Activated T-cell treated with anti-CD3 and anti-CD28 coated beads for 48 hours (primary cell): ENCODE measurements at regions not wholly inside any gene's neighbourhood (a gene's known extent, or its start where the extent isn't known, plus 50 kb on each side); places are given as distances from the start of the nearest gene placed in this dataset.

ENCODE experiments used
- DNase-seq: peaks from one replicate; pipeline ENCODE4 v3.0.0-alpha.2; 2020; ENCODE audit warnings: low read depth

DNA sequence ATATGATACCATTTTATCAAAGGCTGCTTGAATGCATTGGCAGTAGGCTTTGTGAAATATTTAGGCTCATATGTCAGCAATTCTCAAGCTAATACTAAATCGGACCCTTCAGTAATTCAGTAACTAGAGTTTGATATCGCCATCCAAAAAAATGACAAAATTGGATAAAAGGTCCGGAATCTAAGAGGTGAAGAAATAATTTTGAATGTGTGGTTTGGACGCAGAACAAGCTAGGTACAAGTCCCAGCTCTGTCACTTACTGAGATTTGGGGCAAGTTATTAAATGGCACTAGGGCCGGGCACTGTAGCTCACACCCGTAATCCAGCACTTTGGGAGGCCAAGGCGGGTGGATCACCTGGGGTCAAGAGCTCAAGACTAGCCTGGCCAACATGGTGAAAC, 956.5 kb downstream of the CDH11 start:
- DNase-seq: no peak

DNA sequence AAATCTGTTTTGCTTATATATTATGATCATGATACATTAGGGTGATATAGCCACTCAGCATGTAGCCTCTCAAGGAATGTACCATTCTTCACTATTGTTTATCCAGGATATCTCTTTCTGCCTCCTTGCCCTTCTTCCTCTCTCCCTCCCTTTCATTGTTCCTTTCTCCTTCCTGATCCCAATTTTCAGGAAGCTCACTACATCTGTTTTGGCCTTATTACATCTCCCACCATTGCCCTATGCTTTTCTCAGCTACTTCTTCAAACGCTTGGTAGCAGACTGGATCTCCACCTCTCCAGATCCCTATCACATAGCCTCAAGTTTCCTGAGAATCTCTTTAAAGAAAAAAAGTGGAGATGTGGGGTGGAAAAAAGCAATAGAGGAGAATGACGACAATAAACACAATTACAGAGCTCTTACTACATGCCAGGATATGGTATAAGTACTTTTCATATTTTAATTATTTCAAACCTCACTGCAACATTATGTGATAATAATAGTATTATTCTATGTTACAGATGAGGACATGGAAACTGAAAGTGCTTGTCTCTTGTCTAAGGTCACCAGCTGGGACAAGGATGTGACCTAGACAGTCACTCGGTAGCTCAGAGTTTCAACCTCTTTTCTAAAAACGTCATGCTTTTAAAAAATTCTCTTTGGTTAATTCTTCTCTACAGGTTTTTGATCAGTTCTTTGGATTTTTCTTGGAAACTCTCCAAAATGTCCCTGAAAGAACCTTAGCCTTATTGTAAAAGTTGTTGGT, 959.1 kb downstream of the CDH11 start:
- DNase-seq: no peak

DNA sequence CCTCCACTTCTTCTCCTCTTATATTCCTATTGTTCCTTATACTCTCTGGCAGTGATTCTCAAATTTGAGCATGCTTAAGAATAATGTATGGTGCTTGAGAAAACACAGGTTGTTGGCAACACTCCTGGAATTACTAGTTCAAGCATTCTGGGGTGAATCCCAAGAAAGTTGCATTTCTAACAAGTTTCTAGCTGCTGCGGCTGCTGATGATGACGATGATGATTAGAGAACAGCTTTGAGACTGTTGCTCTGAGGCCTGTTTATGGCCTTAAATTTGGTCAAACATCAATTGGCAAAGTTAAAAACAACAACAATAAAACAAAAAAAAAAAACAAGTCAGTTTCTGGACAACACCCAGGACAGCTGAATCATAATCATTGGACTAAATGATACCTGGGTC, 961.9 kb downstream of the CDH11 start:
- no peak for DNase-seq

DNA sequence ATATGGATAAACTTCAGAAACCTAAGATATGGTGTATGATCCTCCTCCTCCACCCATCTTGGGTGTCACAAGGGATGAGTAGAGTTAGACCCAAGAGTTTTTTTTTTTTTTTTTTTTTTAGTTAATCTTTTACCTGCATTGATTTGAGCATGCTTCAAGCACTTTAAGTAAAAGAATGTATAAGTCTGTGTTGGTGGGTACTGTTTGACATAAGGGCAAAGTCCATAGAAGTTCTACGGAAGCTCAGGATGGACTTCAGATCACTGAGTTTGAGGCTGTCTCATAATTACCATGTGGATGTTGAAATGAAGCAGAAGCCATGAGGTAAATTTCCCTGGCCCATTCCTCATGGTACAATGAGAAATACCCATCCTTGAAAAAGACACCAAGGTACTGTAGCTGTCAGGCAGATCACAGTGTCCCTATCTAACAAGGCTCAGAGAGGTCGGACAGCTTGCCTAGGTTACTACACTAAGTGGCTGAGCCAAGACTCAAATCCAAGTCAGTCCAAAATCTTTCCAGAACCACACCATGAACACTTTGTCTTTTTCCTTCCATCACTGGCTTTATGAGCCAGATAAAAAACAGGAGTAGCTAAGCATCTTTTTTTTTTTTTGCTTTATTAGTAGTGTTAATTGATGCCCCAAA, 962.8 kb downstream of the CDH11 start:
- no peak for DNase-seq

DNA sequence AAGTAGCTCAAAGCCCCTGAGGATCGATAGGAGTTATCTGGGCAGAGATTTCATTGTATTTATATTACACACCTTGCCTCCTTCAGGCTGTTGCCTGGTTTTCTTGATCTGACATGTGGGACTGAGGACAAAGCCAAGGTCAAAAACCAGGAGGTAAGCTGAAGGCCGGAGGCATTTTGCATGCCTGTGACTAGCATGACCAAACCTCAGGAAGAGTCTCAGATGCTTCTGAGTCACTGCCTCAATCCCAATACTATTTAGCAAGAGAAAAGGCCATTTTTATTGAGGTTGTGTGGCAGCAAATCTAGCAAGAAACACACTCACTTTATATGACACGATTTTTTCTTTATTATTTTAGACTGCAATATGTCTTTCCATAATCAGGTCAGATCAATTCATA, 968.1 kb downstream of the CDH11 start:
- no peak for DNase-seq

DNA sequence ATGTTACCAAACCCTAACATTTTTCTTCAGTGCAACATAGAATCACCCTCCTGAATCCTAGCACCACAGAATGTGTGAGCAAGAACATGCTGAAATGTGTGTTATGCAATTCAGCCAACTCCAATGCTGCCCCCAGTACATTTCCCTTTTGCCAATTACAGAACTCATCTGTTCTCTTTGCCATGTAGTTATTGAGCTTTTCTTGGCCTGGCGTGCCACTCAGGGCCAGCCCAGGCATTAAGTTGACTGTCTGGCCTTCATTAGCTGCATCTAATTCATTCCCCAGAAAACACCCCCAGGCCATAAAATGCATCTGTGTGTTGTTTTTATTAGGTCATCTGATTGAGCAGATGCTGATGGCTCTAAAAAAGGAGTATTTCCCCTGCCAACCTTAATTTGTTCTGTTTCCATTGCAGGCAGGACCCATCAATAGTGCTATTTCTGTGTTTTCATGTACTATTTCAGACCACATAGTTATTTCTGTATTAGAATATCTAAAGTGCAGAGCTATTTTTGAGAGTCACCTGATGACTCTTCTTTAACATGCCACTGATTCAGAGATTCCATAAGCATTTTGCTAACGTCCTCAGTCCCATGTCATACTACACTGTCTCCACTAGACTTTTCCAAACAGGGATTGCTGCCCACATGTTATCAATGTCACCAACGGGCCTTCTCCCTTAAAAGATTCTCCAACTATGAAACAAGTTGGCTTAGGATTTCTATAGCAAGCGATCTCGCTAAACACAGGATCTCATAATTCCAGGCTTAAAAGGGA, 969.7 kb downstream of the CDH11 start:
- no peak for DNase-seq

DNA sequence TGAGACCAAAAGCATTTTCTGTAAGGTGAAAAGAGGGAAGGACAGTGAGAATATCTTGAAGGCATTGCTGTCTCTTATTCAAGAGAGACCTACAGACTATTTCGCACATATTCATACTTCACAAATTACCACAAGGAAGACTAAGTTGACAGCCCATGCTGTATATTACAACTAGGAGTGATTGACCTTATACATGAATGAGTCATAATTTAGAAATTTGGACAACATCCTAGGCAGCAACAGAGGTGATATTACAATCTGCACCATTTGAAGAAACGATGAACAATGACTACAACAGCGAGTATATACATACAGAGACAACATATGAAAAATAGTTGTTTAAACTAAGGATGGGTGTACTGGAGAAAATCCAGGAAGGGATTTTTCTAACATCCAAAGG, 971.7 kb downstream of the CDH11 start:
- DNase-seq: no peak

DNA sequence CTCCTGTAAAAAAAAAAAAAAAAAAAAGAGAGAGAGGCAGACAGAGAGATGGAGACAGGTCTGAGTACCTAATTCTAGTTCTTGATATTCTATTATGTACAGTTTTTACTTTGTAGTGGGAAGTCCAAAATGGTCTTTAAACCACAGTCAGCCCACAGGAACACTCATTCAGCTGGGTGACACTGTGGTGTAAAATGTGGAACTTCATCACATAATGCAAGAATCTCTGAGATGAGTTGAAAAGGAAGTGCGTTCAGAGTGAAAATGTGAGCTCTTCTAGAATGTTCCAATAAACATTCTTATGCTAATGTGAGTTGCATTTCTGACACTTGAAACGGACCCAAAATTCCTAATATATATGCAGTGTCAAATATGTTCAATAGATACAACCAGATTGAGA, 972.1 kb downstream of the CDH11 start:
- no peak for DNase-seq

DNA sequence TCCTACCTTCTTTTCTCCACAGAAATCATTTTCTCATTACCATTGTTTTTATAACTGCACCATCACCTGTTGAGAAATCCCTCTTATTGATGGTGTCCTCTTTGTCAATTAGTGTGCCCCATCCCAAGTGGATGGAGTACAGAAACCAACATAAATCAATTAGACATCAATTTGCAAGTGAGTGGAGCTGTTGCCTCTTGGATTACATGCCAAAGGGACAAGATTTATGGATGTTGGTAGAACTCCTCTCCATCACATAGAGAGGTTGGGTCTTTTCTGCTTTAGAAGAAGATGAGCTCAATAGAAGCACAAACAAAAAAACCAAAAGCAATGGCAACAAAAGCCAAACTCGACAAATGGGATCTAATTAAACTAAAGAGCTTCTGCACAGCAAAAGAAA, 973.5 kb downstream of the CDH11 start:
- no peak for DNase-seq

DNA sequence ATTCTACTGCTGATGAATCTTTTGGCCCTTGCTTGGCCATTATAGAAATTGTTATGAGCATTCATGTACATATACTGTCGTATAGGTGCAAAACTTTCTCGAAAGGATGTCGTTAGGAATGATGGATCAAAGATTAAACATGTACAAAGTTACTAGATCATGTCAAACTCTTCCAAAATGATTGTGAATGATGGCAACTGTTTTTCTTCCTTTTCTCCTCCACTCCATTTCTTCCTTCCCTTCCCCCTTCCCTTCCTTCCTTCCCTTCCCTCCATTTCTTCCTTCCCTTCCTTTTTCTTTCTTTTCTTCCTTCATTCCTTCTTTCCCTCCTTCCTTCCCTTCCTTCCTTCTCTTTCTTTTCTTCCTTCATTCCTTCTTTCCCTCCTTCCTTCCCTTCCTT, 973.9 kb downstream of the CDH11 start:
- no peak for DNase-seq

DNA sequence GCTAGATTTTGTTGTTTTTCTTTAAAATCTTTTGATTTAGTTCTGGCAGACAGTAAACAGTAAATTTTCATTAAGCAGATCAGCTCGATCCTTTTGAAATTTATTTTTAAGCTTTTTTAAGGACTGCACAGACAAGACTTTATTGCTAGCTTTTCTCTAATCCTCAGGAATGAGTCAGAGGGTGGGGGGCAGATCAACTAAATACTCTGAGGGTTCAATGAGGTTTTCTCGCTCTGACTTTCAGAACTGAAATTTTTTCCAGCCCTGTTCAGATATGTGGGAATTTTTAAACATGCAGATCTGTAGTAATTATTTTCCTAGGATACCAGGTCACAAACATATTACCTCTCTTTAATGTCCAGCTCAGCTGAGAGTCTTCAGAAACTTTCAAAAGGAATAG, 977.2 kb downstream of the CDH11 start:
- no peak for DNase-seq

DNA sequence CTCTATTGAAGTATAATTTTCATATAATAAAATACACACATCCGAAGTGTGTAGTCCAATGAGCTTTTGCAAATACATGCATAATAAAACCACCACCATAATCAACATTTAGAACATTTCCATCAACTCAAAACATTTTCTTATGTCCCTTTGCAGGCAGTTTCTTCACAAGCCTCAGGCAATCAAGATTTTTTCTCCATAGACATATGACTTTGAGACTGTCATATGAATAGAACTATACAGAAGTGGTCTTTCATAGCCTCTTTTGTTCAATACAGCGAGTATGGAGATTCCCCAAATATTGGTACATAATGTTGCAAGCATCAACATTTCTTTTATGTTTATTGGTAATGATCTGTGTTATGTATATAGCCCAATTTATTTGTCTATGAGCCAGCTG, 983.2 kb downstream of the CDH11 start:
- DNase-seq: no peak

DNA sequence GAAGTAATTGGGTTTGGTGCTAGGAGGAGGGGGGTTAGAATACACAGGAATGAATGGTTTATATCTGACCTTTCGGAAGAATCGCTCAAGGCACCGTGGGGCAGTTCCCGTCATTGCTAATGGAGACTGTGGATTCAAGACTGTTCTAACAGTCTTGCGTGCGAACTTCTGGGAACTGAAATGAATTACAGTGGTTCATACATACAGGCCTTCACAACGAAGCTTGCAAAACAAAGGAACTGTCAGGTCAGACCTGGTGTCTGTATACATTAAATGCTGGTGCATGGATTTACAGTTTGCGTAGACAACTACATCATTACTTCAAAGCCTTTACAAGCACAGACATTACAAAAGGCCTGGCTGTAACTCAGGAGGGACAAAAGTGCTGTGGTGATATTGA, 983.9 kb downstream of the CDH11 start:
- no peak for DNase-seq

DNA sequence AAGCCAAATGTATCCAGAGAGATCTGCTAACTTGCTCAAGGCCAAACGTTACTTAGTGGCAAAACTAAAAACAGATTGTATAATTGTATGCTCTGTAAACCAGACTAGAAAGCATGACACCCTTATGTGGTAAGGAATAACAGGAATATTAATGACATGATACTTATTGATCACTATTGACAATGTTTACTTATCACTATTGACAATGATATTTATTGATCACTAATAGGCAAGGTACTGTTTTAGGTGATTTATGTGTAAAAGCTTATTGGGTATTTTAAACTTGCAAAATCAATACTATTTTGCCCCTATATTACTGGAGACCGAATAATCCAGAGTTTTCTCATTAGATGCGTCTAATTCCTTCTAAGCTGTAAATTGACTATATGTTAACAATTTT, 985.1 kb downstream of the CDH11 start:
- no peak for DNase-seq

DNA sequence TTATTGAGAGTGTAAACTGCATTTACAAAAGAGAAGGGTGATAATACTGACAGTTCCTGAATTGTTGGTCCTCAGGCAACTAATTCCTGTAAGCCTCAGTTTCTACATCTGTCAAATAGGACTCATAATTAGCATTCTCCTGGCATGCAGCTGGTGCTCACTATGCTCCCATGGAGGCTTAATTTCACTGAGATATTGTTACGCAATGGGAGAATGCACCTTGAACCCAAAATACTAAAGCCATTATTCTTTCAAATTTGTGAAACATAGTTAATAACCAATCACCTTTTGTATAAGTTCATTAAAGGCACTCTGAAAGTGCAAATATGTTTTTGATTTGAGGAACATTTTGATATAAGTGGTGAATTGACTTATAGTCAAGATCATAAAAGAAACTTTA, 985.5 kb downstream of the CDH11 start:
- no peak for DNase-seq

DNA sequence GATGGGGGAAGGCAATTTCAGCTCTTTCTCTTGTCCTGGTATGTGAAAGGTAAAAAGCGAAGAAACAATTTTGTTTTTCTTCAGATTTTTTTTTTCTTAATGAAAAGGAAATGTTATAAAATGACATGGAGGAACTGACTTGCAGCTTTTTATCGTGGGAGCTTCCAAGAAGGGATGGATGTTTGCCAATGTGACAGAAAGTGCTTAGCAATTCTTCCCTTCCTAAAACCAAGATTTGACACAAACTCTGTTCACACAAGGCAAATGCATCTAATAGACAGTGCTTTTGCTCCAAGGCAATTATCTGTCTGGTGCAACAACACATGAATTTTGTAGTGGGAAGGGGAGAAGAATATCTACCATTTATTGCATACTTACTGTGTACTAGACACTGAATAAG, 988.5 kb downstream of the CDH11 start:
- no peak for DNase-seq

DNA sequence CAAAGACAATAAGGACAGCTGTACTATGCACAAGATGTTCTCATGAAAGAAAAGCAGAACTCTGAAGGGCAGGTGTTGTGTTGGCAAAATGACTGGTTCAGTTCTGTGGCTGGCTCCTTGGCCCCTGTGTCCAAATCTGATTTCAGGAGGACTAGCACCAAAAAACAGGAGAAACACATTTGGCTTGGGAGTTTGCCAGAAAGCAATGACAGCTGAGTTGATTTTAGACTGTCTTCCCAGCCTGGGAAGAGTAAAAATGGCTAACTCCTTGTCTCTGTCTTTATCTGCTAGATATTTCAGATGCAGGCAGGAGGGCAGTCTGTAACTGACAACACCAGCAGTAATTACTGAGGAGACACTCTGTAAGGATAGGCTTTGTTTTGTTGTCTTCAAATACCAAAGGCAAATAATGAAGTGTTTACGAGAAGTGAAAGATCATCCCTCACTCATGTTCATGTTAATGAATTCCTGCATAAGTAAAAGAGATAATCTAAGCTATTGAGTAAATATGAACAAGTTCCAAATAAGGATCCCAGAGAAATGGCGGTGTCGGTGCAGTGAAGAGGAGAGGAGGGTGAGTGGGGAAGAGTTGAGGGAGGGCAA, 989.0 kb downstream of the CDH11 start:
- DNase-seq: no peak

DNA sequence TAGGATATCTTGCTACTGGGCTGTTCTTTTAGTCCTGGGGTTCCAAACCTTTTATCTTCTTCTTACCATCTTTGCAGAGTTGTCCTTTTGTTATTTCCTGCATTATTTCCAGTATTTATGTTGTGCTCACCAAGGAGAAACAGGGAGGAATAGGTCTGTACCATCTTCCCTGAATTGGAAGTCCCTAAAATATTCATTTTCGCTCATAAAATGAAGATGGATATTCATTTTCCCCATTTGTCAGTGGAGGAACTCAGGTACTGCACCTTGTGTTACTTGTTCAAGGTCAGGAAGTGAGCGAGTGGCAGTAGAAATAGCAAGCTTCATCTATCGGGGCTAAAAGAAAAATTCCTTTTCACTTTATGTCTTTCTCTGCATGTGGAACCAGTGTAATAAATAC, 989.7 kb downstream of the CDH11 start:
- no peak for DNase-seq

DNA sequence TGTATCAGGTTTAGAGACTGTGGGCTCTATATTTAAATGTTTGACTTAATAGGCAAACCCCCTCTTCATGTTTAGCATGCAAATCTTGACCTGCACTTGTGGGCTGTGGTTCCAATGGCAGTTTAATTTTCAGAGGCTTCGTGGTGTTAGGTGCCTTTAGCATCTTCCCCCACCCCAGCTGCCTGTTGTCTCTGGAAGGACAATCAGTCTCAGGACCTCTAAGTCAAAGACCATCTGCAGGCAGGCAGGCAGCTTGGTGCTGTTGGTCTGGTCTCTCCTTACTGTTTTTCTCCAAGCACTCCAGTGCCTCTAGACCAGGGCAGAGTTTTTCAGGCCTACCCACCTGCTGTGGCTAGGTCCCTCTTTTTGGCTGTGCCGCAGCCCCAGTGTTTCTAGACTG, 990.4 kb downstream of the CDH11 start:
- no peak for DNase-seq

DNA sequence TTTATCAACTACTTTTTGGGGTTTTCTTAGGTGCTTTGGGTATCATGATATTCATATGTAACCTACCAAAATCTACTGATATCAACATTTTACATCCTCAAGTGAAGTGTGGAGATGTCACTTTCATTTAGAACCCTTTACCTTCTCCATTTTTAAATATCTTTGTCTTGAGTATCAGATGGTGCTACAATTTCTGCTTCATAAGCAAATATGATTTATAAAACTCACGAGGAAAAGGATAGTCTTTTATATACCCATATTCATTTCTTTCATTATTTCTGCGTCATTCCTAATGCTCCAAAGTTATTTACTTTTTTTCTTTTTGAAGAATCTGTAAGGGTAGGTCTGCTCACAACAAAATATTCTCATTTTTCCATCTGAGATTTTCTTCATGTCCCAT, 991.7 kb downstream of the CDH11 start:
- no peak for DNase-seq

DNA sequence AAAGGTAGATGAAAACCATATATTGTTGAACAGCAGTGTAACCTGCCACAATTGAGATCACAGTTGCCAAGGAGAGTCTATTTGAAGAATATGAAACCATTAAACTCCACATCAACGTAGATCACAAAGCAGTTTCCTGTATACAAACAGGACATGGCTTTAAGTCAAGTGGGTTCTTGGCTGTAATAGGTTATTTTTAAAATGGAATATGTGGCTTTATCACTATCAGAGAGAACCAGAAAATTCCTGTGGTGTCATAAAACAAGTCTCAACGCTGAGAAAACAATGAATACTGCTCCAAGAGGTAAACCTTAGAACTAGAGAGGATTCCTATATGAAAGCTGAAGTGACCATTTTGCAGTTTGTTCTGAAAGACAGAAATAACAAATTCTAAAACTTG, 999.7 kb downstream of the CDH11 start:
- DNase-seq: no peak

DNA sequence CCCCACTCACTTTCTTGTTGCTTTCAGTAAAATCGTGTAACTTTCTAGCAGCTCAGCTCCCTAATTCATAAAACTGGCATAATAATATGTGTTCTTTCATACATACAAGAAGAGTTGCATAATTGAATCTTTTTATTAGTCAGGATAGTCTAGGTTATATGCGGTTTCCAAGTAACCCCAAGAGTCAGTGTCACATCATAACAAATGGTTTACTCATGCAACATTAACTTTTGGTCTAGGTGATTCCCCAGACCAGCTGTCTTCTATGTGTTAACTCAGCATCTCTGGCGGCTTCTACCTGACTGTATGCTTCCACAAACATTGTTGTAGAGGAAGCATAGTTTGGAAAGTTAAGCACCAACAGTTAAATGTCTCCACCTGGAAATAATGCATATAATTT, 1000.4 kb downstream of the CDH11 start:
- no peak for DNase-seq

DNA sequence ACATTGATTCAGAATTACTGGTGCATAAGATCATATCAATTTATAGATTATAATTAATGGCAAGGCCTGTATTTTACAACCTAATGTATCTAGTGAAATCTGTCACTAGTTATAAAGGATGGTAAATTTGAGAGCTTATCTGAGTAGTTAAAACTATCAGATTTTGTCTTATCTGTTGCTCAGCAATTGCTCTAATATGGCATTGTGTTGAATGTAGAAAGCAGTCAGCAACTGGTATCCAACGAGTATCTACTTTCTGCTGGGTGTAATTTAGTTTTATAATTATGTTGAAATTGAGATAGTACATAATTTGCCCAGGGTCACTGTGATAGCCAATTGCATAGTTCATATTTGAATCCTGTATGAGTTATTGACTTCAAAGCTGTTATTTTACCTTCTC, 1005.7 kb downstream of the CDH11 start:
- DNase-seq: no peak
